GM10847 (cell line): ENCODE measurements at regions not wholly inside any gene's neighbourhood (a gene's known extent, or its start where the extent isn't known, plus 50 kb on each side); places are given as distances from the start of the nearest gene placed in this dataset.

Experiments
- POLR2A ChIP-seq: IDR thresholded peaks from 2 replicates; pipeline ENCODE4 v1.6.1; 2011; ENCODE audit not compliant: insufficient read length; ENCODE audit errors: extremely low read depth

DNA sequence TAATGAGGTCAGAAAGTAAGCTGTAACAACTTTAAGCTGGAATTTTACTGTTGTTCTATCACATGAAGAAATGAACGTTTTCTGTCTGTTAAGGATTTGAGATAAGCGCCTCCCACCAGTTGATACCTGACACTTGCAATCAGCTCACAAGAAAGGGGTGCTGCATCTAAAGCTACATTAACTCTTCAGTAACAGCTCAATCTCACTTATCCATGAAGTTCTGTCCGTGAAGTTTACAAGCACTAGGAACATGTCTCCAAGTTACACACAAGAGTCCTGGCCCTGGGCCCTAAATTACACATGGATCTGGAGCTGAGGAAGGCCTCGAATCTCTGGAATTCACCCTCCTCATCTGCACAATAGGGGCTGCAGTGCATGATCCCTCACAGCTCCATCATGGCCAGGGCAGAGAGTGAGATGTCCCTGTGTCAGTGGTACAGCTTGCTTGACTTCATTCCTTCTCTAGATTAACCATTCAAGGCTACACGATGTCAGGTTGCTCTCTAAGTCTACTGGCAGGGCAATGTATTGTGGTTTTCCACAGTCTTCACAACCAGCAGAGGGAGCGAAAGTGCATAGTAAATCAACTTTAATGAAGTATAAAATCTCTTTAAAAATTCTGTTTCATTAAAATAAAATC, 182.4 kb upstream of the MCHR2 start:
- TF ChIP-seq POLR2A, result no peak

DNA sequence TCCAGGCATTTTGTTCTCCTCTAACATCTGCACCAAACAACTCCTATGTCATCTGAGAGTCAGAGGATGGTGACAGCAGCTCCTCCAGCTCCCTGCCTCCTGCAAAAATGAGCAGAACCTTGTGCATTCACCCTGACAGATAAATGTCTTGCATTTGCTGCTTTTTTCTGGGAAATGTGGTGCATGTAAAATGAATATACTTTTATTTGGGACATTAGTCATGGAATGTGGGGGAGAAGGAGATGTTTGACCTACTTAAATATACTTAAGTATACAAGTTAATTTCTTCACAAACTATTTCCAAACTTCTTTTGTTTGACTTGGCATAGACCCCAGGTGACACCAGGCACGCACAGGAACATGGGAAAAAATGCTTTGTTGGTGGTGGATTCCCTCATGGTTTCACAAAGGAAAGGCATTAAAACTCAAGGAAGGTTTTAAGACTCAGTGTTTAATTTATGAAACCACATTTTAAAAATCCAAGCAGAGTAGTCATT, 181.8 kb upstream of the MCHR2 start:
- no peak for TF ChIP-seq POLR2A

DNA sequence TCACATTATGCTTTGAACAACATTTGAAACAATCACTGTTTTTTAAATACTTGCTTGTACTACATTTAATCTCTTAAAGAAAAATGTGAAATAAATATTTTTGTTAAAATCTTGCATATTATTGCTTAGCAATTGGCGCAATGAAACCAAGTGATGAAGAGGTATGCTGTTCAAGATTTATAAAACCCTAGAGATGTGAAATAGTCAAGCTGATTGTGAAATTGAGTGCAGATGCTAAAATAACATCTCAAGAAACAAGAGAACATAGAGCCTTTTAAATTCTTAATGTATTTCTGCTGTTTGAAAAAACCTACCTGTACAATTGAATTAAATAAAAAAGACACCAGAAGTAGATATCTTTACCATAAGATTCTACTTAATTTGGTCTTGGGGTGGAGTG, 179.2 kb upstream of the MCHR2 start:
- no peak for TF ChIP-seq POLR2A

DNA sequence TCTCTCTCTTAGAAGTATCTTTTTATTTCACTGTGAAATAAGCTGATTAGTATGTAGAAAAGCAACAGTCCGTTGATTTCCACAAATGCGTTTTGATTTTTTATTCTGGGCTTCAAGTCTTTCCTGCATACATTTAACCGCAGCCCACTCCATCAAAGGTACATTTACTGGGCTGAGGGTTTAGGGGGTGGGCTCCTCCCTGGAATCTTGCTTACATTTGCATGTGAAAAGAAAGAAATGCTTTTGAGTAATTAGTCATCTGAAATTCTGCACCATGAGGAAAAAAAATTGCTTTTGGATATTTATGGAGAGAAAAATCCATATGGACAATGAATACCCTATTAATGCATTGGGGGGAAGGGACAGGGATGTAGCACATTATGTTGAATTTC, 178.3 kb upstream of the MCHR2 start:
- TF ChIP-seq POLR2A, result no peak

DNA sequence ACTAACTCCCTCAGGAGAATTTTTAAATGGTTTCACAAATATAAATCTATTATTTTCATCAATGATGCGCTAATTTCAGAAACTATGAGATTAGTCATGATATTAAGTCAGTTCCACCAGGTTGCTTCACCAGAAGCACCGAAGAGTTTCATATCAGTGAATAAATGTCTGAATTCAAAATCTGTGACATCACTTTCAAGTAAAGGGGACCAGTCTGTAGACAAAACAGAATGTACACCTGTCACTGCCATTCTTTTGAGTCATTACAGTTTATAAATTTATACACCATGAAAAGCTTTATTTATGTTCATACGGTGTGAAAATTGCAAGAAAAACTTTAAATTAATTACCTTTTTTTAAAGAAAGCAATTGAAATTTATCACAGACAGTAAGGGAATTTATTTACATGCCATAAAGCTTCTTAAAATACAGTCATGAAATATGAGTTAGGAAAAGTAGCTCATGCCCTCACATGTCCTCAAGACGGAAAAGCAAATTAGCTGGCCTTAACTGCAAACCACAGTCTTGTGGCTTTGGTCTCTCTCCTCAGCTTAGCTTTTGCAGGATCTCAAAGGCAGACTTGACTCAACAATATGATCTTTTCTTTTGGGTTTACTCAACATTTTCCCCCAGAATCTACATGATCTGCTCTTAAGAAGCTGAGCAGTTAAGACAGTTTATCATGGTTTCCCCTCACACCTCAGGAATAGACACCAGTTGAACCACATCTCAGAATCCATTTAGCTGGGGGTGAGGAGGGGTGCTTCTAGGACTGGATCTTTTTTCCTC, 177.7 kb upstream of the MCHR2 start:
- no peak for TF ChIP-seq POLR2A

DNA sequence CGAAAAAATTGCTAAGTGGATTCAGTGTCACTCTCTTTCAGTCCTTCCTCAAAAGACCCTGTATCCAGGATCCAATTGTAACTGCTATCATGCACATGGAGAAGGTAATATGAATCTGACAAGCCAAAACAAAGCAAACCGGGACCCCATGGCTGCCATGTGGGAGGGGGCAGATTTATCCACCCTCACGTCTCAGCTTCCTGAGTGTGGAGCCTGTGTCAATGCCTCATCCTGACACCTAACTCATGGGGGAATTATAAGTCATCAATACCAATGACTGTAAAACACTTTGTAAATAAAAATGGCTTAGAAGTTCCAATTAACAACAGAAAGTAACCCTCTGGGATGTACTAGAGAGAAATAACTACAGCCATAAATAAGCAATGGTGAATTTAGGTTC, 174.1 kb upstream of the MCHR2 start:
- TF ChIP-seq POLR2A, result no peak

DNA sequence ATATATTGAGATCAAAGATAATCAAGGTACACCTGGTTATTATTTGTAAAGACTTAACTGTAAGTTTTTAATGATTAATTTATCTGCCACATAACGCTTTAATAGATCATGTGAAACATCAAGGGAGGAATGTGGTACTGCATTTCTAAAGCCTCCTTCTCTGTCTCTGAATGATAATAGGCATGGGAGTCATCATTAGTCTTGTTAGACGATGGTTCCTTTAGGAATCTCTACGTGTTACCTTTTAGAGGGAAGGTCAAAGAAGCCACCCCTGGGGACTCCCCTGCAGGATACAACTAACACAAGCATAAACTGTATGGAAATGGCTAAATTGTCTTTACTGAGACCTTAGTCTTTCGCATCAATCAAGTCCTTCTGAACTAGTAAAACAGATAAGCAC, 173.6 kb upstream of the MCHR2 start:
- no peak for TF ChIP-seq POLR2A

DNA sequence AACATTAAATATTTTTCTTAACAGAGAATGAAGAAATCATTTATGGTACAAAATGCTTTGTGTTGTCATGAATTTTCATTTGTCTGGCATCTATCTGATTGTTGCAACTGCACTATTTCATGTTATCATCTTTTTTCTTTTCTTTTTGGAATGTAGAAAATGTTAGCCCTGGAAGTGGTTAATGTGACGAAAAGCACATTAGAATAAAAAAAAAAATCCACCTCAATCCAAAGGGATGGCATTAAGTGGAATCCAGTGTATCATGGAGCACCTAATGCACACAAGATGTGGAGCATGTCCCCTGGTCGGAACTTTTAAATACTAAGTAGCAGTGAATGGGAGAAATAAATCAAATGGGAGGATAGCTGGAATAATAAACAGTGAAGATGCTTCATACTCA, 172.9 kb upstream of the MCHR2 start:
- TF ChIP-seq POLR2A, result no peak

DNA sequence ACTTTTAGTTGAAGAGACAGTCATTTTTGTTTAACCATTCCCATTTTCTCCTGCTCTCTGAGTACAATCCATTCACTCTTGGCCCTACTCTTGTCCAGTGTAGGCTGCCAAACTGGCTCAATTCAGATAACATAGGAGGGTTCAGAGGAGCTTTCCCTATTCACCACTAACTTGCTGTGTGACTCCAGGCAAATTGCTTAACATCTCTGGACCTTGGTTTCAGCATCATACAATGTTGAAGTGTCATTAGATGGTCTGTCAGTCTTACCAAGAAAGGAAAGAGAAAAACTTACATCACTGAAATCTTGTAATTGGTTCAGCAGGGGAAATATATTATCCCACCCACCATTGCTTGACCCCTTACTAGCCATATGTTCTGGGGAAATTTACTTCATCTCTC, 171.4 kb upstream of the MCHR2 start:
- no peak for TF ChIP-seq POLR2A

DNA sequence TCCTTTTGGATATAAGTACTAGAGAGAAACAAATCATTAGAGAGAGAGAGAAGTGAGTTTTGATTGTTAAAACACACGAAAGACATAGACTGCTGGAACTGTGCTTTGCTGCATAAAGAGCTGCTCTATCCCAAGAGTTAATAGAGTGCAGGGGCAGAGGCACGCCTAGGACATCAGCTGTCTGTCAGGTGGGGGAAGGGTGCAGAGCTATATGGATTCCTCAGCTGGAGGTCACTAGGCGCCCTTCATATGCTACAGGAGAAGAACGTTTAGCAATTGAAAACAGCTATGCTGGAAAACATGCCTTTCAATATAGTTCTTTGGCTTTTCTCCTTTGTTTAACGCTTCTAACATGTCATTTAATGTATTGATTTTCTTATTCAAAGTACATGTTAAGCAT, 169.0 kb upstream of the MCHR2 start:
- no peak for TF ChIP-seq POLR2A

DNA sequence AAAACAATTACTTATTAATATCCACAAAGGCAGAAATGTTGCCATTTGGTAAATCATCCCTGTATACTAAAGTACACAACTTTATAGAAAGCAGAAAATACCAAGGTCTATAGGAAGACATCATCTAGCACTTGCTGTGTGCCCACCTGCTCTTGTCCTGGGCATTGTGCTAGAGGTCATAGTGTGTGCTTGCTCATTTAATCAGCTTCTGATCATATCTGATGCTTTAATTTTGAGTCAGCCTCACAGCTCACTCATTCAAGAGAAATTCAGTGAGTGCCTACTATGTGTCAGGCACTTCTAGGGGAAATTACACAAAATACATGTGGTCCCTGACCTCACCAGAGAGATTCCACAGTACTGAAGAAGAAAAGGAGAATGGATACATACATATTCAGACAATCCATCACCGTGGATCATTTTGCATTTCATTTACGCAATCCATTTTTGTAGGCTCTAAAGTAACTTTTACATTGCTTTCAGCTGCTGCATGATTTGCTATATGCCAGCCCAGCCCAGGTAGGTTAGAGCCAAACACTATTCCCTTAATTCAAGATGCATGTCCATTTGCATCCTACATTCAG, 167.9 kb upstream of the MCHR2 start:
- TF ChIP-seq POLR2A, result no peak

DNA sequence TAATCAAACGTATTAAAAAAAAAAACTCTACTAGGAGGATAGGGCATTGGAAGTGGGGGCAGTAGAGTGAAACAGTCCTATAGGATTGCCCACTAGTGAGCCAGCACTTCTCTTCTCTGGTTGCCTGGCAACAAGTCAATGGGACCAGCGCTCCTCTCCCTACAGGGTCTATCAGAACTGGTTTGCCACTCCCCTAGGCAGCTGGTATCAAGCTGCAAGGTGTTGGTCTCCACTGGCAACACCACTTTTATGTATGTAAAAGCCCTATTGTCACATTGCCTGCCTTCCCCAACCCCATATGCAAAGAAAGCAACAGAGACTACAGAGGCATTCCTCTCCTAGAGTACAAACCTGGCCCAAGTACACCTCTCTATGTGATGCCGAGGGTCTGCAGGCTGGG, 166.9 kb upstream of the MCHR2 start:
- no peak for TF ChIP-seq POLR2A

DNA sequence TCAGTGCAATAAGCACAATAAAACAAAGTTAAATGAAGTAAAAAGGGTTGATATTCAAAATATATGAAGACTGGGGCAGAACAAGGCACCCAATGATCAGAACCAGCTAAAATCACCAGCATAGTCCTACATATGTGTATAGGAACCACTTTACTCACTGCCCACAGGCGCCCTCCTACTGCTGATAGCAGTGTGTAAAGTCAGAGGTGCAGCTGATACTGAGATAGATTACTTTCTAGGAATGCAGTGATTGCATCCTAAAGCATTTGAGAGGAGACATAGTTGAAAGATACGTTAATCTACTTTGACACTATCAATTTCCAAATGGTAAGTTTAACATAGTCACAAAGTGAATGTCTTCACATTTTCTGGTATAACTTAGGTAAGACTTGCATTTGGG, 161.1 kb upstream of the MCHR2 start:
- no peak for TF ChIP-seq POLR2A

DNA sequence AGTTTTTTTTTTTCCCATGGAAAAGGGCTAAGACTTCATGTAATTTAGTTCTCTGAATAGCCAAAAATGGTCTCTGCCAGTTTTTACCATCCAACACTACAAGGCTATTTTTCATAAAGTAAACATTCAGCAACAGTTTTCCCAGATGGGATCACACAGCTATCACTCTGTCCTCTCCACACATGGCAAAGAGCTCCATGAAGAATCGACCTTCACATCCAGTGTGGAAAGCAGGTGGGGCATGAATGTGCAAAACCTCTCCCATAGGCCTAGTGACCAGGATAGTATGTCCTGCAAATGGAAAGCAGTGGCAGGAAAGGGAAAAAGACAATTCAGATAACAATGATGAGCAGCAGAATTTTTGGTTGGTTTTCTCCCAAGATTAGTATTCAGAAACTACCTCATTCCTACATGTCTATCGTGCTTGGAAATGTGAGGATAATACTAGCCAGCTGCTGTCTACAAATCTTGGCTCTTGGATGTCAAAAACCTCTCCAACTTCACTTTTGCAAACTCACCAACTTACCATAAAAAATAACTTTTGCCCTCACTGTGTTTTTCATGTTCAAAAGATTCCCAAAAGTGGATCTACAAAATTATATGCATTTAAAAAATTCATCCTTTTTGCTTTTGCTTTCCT, 159.7 kb upstream of the MCHR2 start:
- no peak for TF ChIP-seq POLR2A

DNA sequence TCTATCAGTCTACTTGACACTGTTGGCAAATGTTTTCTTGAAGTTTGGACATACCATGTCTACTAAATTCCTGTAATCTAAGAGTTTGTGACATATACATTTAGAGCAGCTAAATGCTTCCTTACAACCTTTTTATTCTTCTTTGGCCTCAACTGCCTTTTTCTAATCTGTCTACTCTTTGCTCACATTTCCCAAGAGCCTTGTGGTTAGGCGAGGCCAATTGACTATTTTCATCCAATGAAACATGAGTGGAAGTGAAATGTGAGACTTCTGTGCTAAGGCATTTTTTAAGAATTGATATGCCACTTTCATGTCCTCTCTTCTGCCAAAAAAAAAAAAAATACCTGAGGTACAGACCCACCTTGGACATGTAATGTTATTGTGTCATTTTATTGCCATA, 158.2 kb upstream of the MCHR2 start:
- no peak for TF ChIP-seq POLR2A

DNA sequence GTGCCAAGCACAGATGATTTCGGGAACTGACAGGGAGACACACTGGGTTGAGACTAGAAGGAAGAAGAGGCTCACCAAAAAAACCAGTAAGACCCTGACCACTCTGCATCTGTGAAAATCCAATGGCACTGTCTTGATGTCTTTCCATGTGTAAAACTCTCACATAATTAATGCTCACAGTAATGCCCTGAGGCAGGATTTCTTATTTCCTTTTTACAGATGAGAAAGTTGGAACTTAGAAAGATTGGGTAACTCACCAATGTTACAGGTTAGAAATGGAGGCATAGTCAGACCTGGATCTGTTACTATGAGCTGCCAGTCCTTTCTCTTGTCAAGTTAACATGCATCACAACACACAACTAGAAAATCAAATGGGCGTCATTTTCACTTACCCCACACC, 151.0 kb upstream of the MCHR2 start:
- no peak for TF ChIP-seq POLR2A
